HPDE6-E6E7 (cell line): ENCODE measurements at regions not wholly inside any gene's neighbourhood (a gene's known extent, or its start where the extent isn't known, plus 50 kb on each side); places are given as distances from the start of the nearest gene placed in this dataset.

Experiments used
- DNase-seq: peaks from one replicate; pipeline ENCODE4 v3.0.0; 2011; ENCODE audit warnings: missing footprints; ENCODE audit errors: extremely low spot score

GRCh38 chr10:78269060-78269459, 235.4 kb downstream of the RPS24 start:
- no peak for DNase-seq

- DNase-seq: no peak
Observed at GRCh38 chr10:78272329-78272728, 238.7 kb downstream of the RPS24 start.

- no peak for DNase-seq
Observed at GRCh38 chr10:78274491-78274890, 240.8 kb downstream of the RPS24 start.

- DNase-seq: no peak
Observed at GRCh38 chr10:78276139-78276538, 242.5 kb downstream of the RPS24 start.

- DNase-seq: no peak
Observed at GRCh38 chr10:78277314-78278057, 243.8 kb downstream of the RPS24 start.

- no peak for DNase-seq
Observed at GRCh38 chr10:78278058-78278404, 244.4 kb downstream of the RPS24 start.

- no peak for DNase-seq
Observed at GRCh38 chr10:78279756-78280155, 246.1 kb downstream of the RPS24 start.

- no peak for DNase-seq
Observed at GRCh38 chr10:78280604-78281003, 246.9 kb downstream of the RPS24 start.

- DNase-seq: no peak
Observed at GRCh38 chr10:78281627-78282026, 248.0 kb downstream of the RPS24 start.

GRCh38 chr10:78283069-78283682, 249.5 kb downstream of the RPS24 start:
- no peak for DNase-seq

GRCh38 chr10:78284381-78284780, 250.7 kb downstream of the RPS24 start:
- no peak for DNase-seq

GRCh38 chr10:78285226-78285625, 251.6 kb downstream of the RPS24 start:
- no peak for DNase-seq

- DNase-seq: no peak
Observed at GRCh38 chr10:78286186-78286585, 252.5 kb downstream of the RPS24 start.

GRCh38 chr10:78286668-78287067, 253.0 kb downstream of the RPS24 start:
- DNase-seq: no peak

- no peak for DNase-seq
Observed at GRCh38 chr10:78287618-78288017, 254.0 kb downstream of the RPS24 start.

GRCh38 chr10:78288663-78289062, 255.0 kb downstream of the RPS24 start:
- DNase-seq: no peak

- no peak for DNase-seq
Observed at GRCh38 chr10:78290131-78290750, 256.6 kb downstream of the RPS24 start.

- no peak for DNase-seq
Observed at GRCh38 chr10:78291722-78292121, 258.1 kb downstream of the RPS24 start.

- DNase-seq: no peak
Observed at GRCh38 chr10:78292250-78292981, 258.8 kb downstream of the RPS24 start.

- no peak for DNase-seq
Observed at GRCh38 chr10:78292982-78293865, 259.6 kb downstream of the RPS24 start.

- no peak for DNase-seq
Observed at GRCh38 chr10:78295242-78295641, 261.6 kb downstream of the RPS24 start.

GRCh38 chr10:78296785-78297184, 263.1 kb downstream of the RPS24 start:
- no peak for DNase-seq
